Choroid plexus epithelial cell (primary cell): ENCODE measurements at regions not wholly inside any gene's neighbourhood (a gene's known extent, or its start where the extent isn't known, plus 50 kb on each side); places are given as distances from the start of the nearest gene placed in this dataset.

Experiments
- DNase-seq: peaks from one replicate; pipeline ENCODE4 v3.0.0-alpha.2; 2010; ENCODE audit warnings: low read depth
- H3K4me3 ChIP-seq: 2 replicates; pipeline ENCODE4 v1.5.1; 2011; ENCODE audit warnings: low read depth, mild to moderate bottlenecking, control low read depth, low read length, moderate library complexity
- TF ChIP-seq, protein P1 (sequence below): conservative IDR thresholded peaks from 2 replicates; pipeline ENCODE4 v1.5.1; 2011; ENCODE audit warnings: low read depth, mild to moderate bottlenecking, control low read depth, inconsistent platforms, low read length, moderate library complexity

DNA sequence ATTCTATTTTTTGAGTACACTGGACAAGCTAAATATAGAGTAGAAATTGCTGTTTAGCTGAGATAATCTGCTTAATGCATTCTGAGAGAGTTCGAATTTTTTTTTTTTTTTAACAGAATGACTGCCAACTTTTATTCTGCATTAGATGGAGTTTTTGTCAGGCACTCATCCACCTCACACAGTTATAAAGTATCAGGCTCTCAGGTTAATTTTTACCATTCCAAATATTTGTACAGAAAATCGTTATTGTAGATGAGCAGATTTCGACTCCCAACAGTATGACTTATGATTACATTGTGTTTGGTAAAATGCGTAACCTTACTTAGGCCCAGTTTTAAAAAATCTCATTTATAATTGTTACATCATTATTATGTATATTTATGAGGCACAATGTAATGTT, 1731.0 kb downstream of the GRIK2 start:
- no peak overlapping the region for H3K4me3 ChIP-seq
- TF ChIP-seq, protein P1, sequence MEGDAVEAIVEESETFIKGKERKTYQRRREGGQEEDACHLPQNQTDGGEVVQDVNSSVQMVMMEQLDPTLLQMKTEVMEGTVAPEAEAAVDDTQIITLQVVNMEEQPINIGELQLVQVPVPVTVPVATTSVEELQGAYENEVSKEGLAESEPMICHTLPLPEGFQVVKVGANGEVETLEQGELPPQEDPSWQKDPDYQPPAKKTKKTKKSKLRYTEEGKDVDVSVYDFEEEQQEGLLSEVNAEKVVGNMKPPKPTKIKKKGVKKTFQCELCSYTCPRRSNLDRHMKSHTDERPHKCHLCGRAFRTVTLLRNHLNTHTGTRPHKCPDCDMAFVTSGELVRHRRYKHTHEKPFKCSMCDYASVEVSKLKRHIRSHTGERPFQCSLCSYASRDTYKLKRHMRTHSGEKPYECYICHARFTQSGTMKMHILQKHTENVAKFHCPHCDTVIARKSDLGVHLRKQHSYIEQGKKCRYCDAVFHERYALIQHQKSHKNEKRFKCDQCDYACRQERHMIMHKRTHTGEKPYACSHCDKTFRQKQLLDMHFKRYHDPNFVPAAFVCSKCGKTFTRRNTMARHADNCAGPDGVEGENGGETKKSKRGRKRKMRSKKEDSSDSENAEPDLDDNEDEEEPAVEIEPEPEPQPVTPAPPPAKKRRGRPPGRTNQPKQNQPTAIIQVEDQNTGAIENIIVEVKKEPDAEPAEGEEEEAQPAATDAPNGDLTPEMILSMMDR: no peak
- DNase-seq: no peak

DNA sequence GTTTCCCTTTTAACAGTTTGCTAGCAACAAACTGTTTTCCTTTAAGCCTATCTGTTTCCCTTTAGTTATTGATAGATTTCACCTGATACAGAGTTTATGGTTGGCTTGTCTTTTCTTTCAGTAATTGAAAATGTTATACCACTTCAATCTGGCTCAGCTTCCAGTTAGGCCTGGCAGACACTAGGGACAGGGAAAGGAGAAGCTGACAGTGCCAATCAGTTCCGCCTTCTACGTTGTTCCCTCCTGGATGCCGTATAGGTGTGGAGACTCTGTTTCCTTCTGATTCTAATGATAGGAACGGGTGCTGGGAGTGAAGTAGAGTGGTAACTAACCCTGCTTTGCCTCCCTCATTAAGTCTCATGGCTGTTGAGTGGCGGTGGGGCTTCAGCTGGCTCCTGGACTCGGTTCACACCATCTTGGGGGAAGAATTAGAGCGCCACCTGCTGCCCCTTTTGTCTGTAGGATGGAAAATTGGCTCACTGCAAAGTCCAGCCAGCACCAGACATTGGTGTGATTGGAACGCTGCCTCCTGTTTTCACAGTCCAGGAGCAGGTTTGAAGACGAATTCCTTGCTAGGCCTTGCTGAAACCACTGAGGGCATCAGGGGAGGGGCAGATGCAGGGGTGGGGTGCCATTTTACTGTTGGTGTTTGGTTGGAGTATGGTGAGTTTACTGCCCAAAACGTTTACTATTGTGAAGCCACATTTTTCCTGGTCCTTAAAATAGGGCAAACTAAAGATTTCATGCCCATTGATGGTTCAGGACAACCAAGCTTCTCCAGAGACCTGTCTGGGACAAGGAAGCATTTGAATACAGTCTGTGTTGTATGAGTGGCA, 1729.5 kb downstream of the GRIK2 start:
- TF ChIP-seq, protein P1: peak; percentile 61
- no peak overlapping the region for H3K4me3 ChIP-seq
- DNase-seq: peak; percentile 54

DNA sequence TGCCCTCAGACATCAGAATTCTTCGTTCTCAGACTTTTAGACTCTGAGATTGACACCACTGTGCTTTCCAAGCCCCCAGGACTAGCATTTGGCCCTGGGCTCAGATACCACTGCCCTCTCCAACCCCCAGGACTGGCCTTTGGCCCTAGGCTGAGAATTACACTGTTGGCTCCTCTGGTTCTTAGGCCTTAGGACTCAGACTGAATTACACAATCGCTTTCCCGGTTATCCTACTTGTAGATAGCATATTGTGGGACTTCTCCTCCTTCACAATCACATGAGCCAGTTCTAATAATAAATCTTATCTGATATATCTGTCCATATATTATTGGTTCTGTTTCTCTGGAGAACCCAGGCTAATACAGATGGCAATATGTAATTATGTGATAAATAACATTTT, 1725.5 kb downstream of the GRIK2 start:
- no peak for DNase-seq
- TF ChIP-seq, protein P1: no peak
- no peak overlapping the region for H3K4me3 ChIP-seq

DNA sequence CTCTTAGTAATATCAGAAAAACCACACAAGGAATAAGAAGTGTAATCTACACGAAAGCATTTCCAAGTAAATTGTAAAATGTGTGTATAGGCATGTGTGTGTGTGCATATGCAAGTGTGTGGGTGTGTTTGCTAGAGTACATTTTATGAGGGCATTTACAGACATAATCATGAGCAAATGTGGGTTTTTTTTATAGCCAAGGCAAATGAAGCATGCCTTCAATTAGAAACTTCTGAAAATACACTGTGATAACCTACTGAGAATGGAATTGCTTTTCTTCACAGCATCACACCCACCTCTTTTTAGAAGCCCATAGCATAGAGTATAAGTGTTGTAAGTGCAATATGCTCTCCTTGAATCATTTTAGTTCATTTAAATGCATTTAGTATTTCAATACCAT, 1721.1 kb downstream of the GRIK2 start:
- TF ChIP-seq, protein P1: no peak
- no peak overlapping the region for H3K4me3 ChIP-seq
- no peak for DNase-seq

DNA sequence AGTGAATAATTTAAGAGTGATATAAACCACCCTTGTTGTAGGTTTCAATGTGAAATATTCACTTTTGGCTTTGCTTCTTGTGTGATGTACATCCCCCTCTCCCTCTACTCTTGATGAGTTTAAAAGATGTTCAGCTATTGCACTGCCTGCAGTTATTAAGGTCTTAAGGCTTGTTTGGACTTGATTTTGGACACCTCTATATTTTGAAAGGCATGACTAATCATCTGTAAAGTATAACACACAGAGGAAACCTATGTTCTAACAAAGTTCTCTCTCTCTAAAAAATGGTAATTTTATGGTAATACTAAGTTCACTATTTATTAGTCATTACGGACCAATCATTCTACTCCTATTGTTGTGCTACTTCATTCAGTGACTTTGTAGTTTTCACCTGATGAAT, 1719.9 kb downstream of the GRIK2 start:
- TF ChIP-seq, protein P1: no peak
- no peak overlapping the region for H3K4me3 ChIP-seq
- no peak for DNase-seq

DNA sequence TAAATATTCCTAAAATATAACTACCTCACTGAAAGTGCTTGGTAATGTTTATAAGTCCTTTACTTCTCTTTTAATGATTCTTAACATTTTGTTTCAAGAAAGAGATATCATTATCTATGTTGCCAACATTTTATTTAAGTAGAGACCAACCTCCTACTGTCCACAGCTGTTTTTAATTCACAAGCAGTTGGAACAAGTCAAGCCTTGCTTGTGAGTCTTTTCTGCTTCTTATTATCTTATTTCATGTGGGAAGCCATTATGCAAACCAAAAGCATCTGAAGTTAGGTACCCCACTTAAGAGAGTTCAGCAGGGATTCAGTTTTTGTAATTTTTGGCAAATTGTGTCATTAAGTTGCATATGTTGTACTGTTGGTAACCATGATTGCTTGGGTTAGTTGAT, 1714.5 kb downstream of the GRIK2 start:
- DNase-seq: no peak
- no peak overlapping the region for H3K4me3 ChIP-seq
- TF ChIP-seq, protein P1: no peak

DNA sequence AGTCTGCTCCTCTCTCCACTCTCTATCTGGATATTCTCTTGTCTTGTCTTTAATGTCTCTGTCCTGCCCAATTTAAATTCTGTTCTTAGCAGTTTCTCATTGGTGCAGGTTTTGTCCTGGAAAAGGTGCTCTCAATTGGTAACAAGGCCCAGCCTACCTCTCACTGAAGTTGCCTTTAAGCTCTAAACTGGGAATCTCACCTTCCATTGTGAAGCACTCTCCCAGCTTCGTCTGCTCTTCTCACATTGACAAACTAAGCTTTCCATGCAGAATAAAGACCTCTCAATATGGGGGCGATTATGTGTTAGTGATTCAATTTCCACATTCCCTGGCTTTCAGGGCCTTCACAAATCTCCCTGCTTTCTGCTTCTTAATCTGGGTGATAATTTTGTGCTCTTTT, 1712.2 kb downstream of the GRIK2 start:
- H3K4me3 ChIP-seq: no peak overlapping the region
- DNase-seq: no peak
- TF ChIP-seq, protein P1: no peak
